HCT116 (cell line): ENCODE measurements at regions not wholly inside any gene's neighbourhood (a gene's known extent, or its start where the extent isn't known, plus 50 kb on each side); places are given as distances from the start of the nearest gene placed in this dataset.

Experiments
- ATAC-seq: fragments of 200-7000 bp; cut with Tn5 transposase; 2 replicates; pipeline ENCODE4 v1.9.1; 2020; ENCODE audit warnings: mild to moderate bottlenecking, moderate library complexity
- BruUV-seq: library from RNA; stranded (reverse); fragments of 400-500 nt; replicated peaks from 2 replicates; lab custom pipeline; 2021; lab: Mats Ljungman, UMichigan
- CTCF ChIA-PET: fragments of 300-600 bp; sonication (Branson Sonifier 250); formaldehyde crosslinking; loops from one replicate; lab custom pipeline; 2021; ENCODE audit warnings: antibody characterized with exemption; lab: Charles Lee
- POLR2A ChIA-PET: fragments of 300-600, 350-600 bp; sonication (Branson Sonifier 250); formaldehyde crosslinking; loops from one replicate; lab custom pipeline; 2021; ENCODE audit warnings: antibody characterized with exemption; lab: Charles Lee
- RAD21 ChIA-PET, 2 experiments: fragments of 300-600 bp; sonication (Branson Sonifier 250); formaldehyde crosslinking; loops; one replicate each; lab custom pipeline; 2023; ENCODE audit warnings: low total read pairs in 2 of 2; ENCODE audit not compliant: uncharacterized antibody in 2 of 2, unreplicated experiment in 2 of 2, low non-redundant PET in 1 of 2; lab: Charles Lee
- DNase-seq: peaks from one replicate; pipeline ENCODE4 v3.0.0-alpha.2; 2010; ENCODE audit warnings: low read depth, low spot score
- H2AFZ ChIP-seq: fragments of 200-600 bp; shearing (Covaris generic), sonication (generic); 2 replicates; pipeline ENCODE4 v1.6.1; 2017; ENCODE audit warnings: low read depth, mixed run types, mixed read lengths, antibody characterized with exemption, low read length; ENCODE audit not compliant: poor library complexity, severe bottlenecking
- H3K27ac ChIP-seq: 2 replicates; pipeline ENCODE4 v1.5.1; 2012; ENCODE audit warnings: low read depth, low read length
- H3K27me3 ChIP-seq: fragments of 200-600 bp; sonication (generic); 2 replicates; pipeline ENCODE4 v1.6.1; 2016; ENCODE audit warnings: mixed run types, low read length, mixed read lengths; ENCODE audit not compliant: insufficient read depth
- H3K36me3 ChIP-seq, 2 experiments: fragments of 200-500 bp in 1 of 2; fragments of 200-600 bp in 1 of 2; sonication (Bioruptor generic) in 1 of 2; sonication (generic) in 1 of 2; 2 replicates each; pipeline versions ENCODE4 v1.5.1 to v1.6.1; 2014 to 2016; ENCODE audit warnings: low read length in 2 of 2, inconsistent platforms in 1 of 2, mixed read lengths in 1 of 2, mixed run types in 1 of 2; ENCODE audit not compliant: insufficient read depth in 2 of 2, control insufficient read depth in 1 of 2
- H3K4me1 ChIP-seq, 2 experiments: fragments of 200-600 bp in 1 of 2; sonication (generic) in 1 of 2; 2 replicates each; pipeline versions ENCODE4 v1.5.1 to v1.6.1; 2012 to 2017; ENCODE audit warnings: low read length in 2 of 2, inconsistent platforms in 1 of 2, mild to moderate bottlenecking in 1 of 2, mixed read lengths in 1 of 2, mixed run types in 1 of 2, moderate library complexity in 1 of 2; ENCODE audit not compliant: insufficient read depth in 2 of 2, control insufficient read depth in 1 of 2
- H3K4me2 ChIP-seq: fragments of 200-600 bp; sonication (generic); 2 replicates; pipeline ENCODE4 v1.6.1; 2017; ENCODE audit warnings: mixed run types, low read length, mixed read lengths
- H3K4me3 ChIP-seq, 2 experiments: fragments of 200-600 bp in 1 of 2; sonication (generic) in 1 of 2; replicated peaks in 1 of 2; 2 replicates each; pipeline ENCODE4 v1.5.1; 2011 to 2016; ENCODE audit warnings: low read length in 2 of 2, control low read depth in 1 of 2, low read depth in 1 of 2, mild to moderate bottlenecking in 1 of 2, mixed read lengths in 1 of 2, mixed run types in 1 of 2
- H3K79me2 ChIP-seq: fragments of 200-600 bp; sonication (generic); 2 replicates; pipeline ENCODE4 v1.6.1; 2017; ENCODE audit warnings: mild to moderate bottlenecking, mixed run types, low read length, moderate library complexity, mixed read lengths; ENCODE audit not compliant: insufficient read depth
- H3K9ac ChIP-seq: fragments of 200-600 bp; sonication (generic); 2 replicates; pipeline ENCODE4 v1.6.1; 2016; ENCODE audit warnings: low read length, mixed read lengths
- H3K9me2 ChIP-seq: fragments of 200-600 bp; sonication (generic), shearing (Covaris generic); 2 replicates; pipeline ENCODE4 v1.6.1; 2017; ENCODE audit warnings: mixed run types, mild to moderate bottlenecking, moderate library complexity; ENCODE audit not compliant: insufficient read depth
- H3K9me3 ChIP-seq, 2 experiments: fragments of 200-500 bp in 1 of 2; fragments of 200-600 bp in 1 of 2; sonication (Bioruptor generic) in 1 of 2; sonication (generic) in 1 of 2; 2 replicates each; pipeline ENCODE4 v1.6.1; 2014 to 2017; ENCODE audit warnings: low read length in 2 of 2, mixed read lengths in 2 of 2, inconsistent platforms in 1 of 2, low read depth in 1 of 2, mild to moderate bottlenecking in 1 of 2, mixed run types in 1 of 2, moderate library complexity in 1 of 2; ENCODE audit not compliant: control insufficient read depth in 1 of 2, insufficient read depth in 1 of 2
- H4K20me1 ChIP-seq: fragments of 200-600 bp; sonication (generic), shearing (Covaris generic); 2 replicates; pipeline ENCODE4 v1.6.1; 2017; ENCODE audit warnings: mixed run types, mild to moderate bottlenecking, moderate library complexity; ENCODE audit not compliant: insufficient read depth
- ATF3 ChIP-seq: IDR thresholded peaks from 2 replicates; pipeline ENCODE4 v1.6.1; 2012
- CBX3 ChIP-seq: IDR thresholded peaks from 2 replicates; pipeline ENCODE4 v1.6.1; 2012; ENCODE audit warnings: low read depth
- CEBPB ChIP-seq: IDR thresholded peaks from 2 replicates; pipeline ENCODE4 v1.6.1; 2012; ENCODE audit warnings: low read depth
- CTCF ChIP-seq, 3 experiments: fragments of 200-600 bp in 1 of 3; sonication (generic) in 1 of 3; IDR thresholded peaks in 2 of 3; conservative IDR thresholded peaks in 1 of 3; 2 replicates each; pipeline ENCODE4 v1.5.1; 2012 to 2017; ENCODE audit warnings: low read depth in 2 of 3, low read length in 2 of 3, antibody characterized with exemption in 1 of 3, borderline replicate concordance in 1 of 3, control low read depth in 1 of 3, mild to moderate bottlenecking in 1 of 3, mixed read lengths in 1 of 3, mixed run types in 1 of 3, moderate library complexity in 1 of 3; ENCODE audit not compliant: insufficient read depth in 1 of 3
- ELF1 ChIP-seq: IDR thresholded peaks from 2 replicates; pipeline ENCODE4 v1.6.1; 2012; ENCODE audit warnings: low read depth, borderline replicate concordance
- EZH2 ChIP-seq: fragments of 200-600 bp; sonication (generic); IDR thresholded peaks from 2 replicates; pipeline ENCODE4 v1.6.1; 2017; ENCODE audit warnings: antibody characterized with exemption, mixed run types
- EZH2phosphoT487 ChIP-seq: fragments of 200-600 bp; IDR thresholded peaks from 2 replicates; pipeline ENCODE4 v1.6.1; 2018; ENCODE audit warnings: antibody characterized with exemption, borderline replicate concordance
- FOSL1 ChIP-seq: IDR thresholded peaks from 2 replicates; pipeline ENCODE4 v1.6.1; 2012; ENCODE audit warnings: low read depth
- JUND ChIP-seq: IDR thresholded peaks from 2 replicates; pipeline ENCODE4 v1.6.1; 2012
- MAX ChIP-seq: IDR thresholded peaks from 2 replicates; pipeline ENCODE4 v1.6.1; 2012
- POLR2A ChIP-seq: IDR thresholded peaks from 2 replicates; pipeline ENCODE4 v1.7.0; 2011; ENCODE audit warnings: borderline replicate concordance; ENCODE audit not compliant: insufficient read depth, insufficient read length; ENCODE audit errors: extremely low read depth
- POLR2AphosphoS5 ChIP-seq: IDR thresholded peaks from 2 replicates; pipeline ENCODE4 v1.6.1; 2011; ENCODE audit warnings: mild to moderate bottlenecking, low read depth, low read length, moderate library complexity
- SRF ChIP-seq: IDR thresholded peaks from 2 replicates; pipeline ENCODE4 v1.6.1; 2012; ENCODE audit warnings: low read depth
- YY1 ChIP-seq: IDR thresholded peaks from 2 replicates; pipeline ENCODE4 v1.6.1; 2011; ENCODE audit warnings: low read length, low read depth, moderate library complexity, mild to moderate bottlenecking; ENCODE audit not compliant: insufficient replicate concordance; ENCODE audit errors: extremely low read depth
- ZBTB33 ChIP-seq: IDR thresholded peaks from 2 replicates; pipeline ENCODE4 v1.6.1; 2011; ENCODE audit warnings: mild to moderate bottlenecking, low read length, moderate library complexity; ENCODE audit not compliant: insufficient replicate concordance; ENCODE audit errors: extremely low read depth
- ZFX ChIP-seq: fragments of 450-650 bp; IDR thresholded peaks from 2 replicates; pipeline ENCODE4 v1.6.1; 2017
- ZNF274 ChIP-seq: fragments of 200-500 bp; sonication (Bioruptor generic); IDR thresholded peaks from 2 replicates; pipeline ENCODE4 v1.6.1; 2014; ENCODE audit warnings: mild to moderate bottlenecking, low read depth, low read length, inconsistent platforms
- intact Hi-C: fragments of 100-400 bp; cut with micrococcal nuclease; formaldehyde crosslinking; loops from 2 replicates; pipeline ENCODE4 v1.10.0; 2022

GRCh38 chr12:88681271-88681670 is 101.0 kb upstream of the KITLG start:
- no peaks in the 10 kb centered on the region for H3K79me2 ChIP-seq

More at GRCh38 chr12:88681271-88681670, 101.0 kb upstream of the KITLG start:
- no peak overlapping the region for H3K27ac ChIP-seq
- no peak overlapping the region for H2AFZ ChIP-seq
- no peak overlapping the region for H3K9ac ChIP-seq
- ATAC-seq, result no peak
- ChIA-PET POLR2A (no interaction called here), RAD21 (no interaction called here), CTCF (no interaction called here)
- TF ChIP-seq EZH2phosphoT487 (no peak), SRF (no peak), CBX3 (no peak), FOSL1 (no peak), YY1 (no peak), CTCF (IDR thresholded peaks at IDR 0.05 in 2 of 3, conservative IDR thresholded peaks at IDR 0.05 in 1 of 3; ENCODE audit: borderline replicate concordance in 1 of 3, insufficient read depth in 1 of 3, low read depth in 2 of 3, low read length in 2 of 3) (no peak), EZH2 (no peak), CEBPB (no peak), JUND (no peak), ZNF274 (no peak), ELF1 (no peak), ATF3 (no peak), POLR2A (no peak), ZBTB33 (no peak), POLR2AphosphoS5 (no peak), MAX (no peak), ZFX (no peak)
- intact Hi-C loops, result no loop called here
- no peaks in the 10 kb centered on the region for H3K27me3 ChIP-seq
- H3K9me3 ChIP-seq, result no peaks in the 10 kb centered on the region
- no peaks in the 10 kb centered on the region for H4K20me1 ChIP-seq
- no peaks in the 10 kb centered on the region for H3K4me1 ChIP-seq
- no peak for DNase-seq
- no peaks in the 10 kb centered on the region for H3K9me2 ChIP-seq
- no peak overlapping the region for H3K4me3 ChIP-seq
- no peaks in the 10 kb centered on the region for H3K36me3 ChIP-seq
- no TSS peak for BruUV-seq
- no peak overlapping the region for H3K4me2 ChIP-seq
